HS-27A (cell line): ENCODE measurements at regions not wholly inside any gene's neighbourhood (a gene's known extent, or its start where the extent isn't known, plus 50 kb on each side); places are given as distances from the start of the nearest gene placed in this dataset.

ENCODE experiments used
- DNase-seq: peaks from one replicate; pipeline ENCODE4 v3.0.0-alpha.2; 2012; ENCODE audit warnings: low read depth, missing footprints

- no peak for DNase-seq
Observed at GRCh38 chr1:70891051-70891843, 156.4 kb downstream of the PTGER3 start.

- DNase-seq, result no peak
Observed at GRCh38 chr1:70892140-70892539, 155.5 kb downstream of the PTGER3 start.

GRCh38 chr1:70892930-70893329 is 154.7 kb downstream of the PTGER3 start:
- no peak for DNase-seq

GRCh38 chr1:70893381-70893780 is 154.2 kb downstream of the PTGER3 start:
- no peak for DNase-seq

- DNase-seq, result no peak
Observed at GRCh38 chr1:70895531-70895930, 152.1 kb downstream of the PTGER3 start.

GRCh38 chr1:70896224-70896623 is 151.4 kb downstream of the PTGER3 start:
- no peak for DNase-seq

GRCh38 chr1:70897273-70897672 is 150.3 kb downstream of the PTGER3 start:
- DNase-seq, result no peak

- DNase-seq, result no peak
Observed at GRCh38 chr1:70899735-70900134, 147.9 kb downstream of the PTGER3 start.

- DNase-seq, result no peak
Observed at GRCh38 chr1:70902211-70902610, 145.4 kb downstream of the PTGER3 start.

GRCh38 chr1:70906800-70907199 is 140.8 kb downstream of the PTGER3 start:
- DNase-seq, result no peak

GRCh38 chr1:70907563-70908310 is 139.9 kb downstream of the PTGER3 start:
- DNase-seq, result no peak

GRCh38 chr1:70909262-70909822 is 138.3 kb downstream of the PTGER3 start:
- DNase-seq, result no peak

- DNase-seq, result no peak
Observed at GRCh38 chr1:70910013-70910412, 137.6 kb downstream of the PTGER3 start.

GRCh38 chr1:70911861-70912260 is 135.8 kb downstream of the PTGER3 start:
- DNase-seq, result no peak

- no peak for DNase-seq
Observed at GRCh38 chr1:70914224-70914623, 133.4 kb downstream of the PTGER3 start.

- no peak for DNase-seq
Observed at GRCh38 chr1:70915258-70916033, 132.2 kb downstream of the PTGER3 start.

- no peak for DNase-seq
Observed at GRCh38 chr1:70916034-70916427, 131.6 kb downstream of the PTGER3 start.

GRCh38 chr1:70919706-70920323 is 127.8 kb downstream of the PTGER3 start:
- DNase-seq, result no peak
